Parathyroid adenoma (tissue), 2 donors: ENCODE measurements at regions not wholly inside any gene's neighbourhood (a gene's known extent, or its start where the extent isn't known, plus 50 kb on each side); places are given as distances from the start of the nearest gene placed in this dataset.
"Not testable (repeated sequence)": the region's sequence is repeated elsewhere in the genome, so short reads cannot be mapped to it uniquely, and the experiment has no call there.

Source experiments
- H2AFZ ChIP-seq: fragments of 300-600 bp; sonication (generic); one replicate; pipeline ENCODE4 v1.7.0; 2017; ENCODE audit warnings: antibody characterized with exemption, mild to moderate bottlenecking
- H3K27ac ChIP-seq: fragments of 300-600 bp; sonication (generic); one replicate; pipeline ENCODE4 v1.7.0; 2017
- H3K27me3 ChIP-seq: fragments of 300-600 bp; sonication (generic); one replicate; pipeline ENCODE4 v1.7.0; 2017; ENCODE audit warnings: low read length; ENCODE audit not compliant: control insufficient read depth, insufficient read depth
- H3K36me3 ChIP-seq: fragments of 300-600 bp; sonication (generic); one replicate; pipeline ENCODE4 v1.7.0; 2017; ENCODE audit warnings: low read length; ENCODE audit not compliant: control insufficient read depth, insufficient read depth
- H3K4me1 ChIP-seq: fragments of 300-600 bp; sonication (generic); one replicate; pipeline ENCODE4 v1.7.0; 2017; ENCODE audit warnings: control low read depth
- H3K4me2 ChIP-seq: fragments of 300-600 bp; sonication (generic); one replicate; pipeline ENCODE4 v1.7.0; 2017; ENCODE audit warnings: low read length
- H3K4me3 ChIP-seq: fragments of 300-600 bp; sonication (generic); one replicate; pipeline ENCODE4 v1.7.0; 2017; ENCODE audit warnings: low read depth, low read length
- H3K79me2 ChIP-seq: fragments of 300-600 bp; sonication (generic); one replicate; pipeline ENCODE4 v1.7.0; 2017; ENCODE audit warnings: control low read depth
- H3K9ac ChIP-seq: fragments of 300-600 bp; sonication (generic); one replicate; pipeline ENCODE4 v1.7.0; 2017; ENCODE audit warnings: mild to moderate bottlenecking
- H3K9me3 ChIP-seq: fragments of 300-600 bp; sonication (generic); one replicate; pipeline ENCODE4 v1.7.0; 2017; ENCODE audit warnings: low read length; ENCODE audit not compliant: control insufficient read depth
- TF ChIP-seq, protein P1 (sequence below): fragments of 300-600 bp; sonication (generic); IDR thresholded peaks from one replicate; pipeline ENCODE4 v1.7.0; 2017; ENCODE audit warnings: antibody characterized with exemption, mild to moderate bottlenecking
- donor health status: primary hyperparathyroidism.

DNA sequence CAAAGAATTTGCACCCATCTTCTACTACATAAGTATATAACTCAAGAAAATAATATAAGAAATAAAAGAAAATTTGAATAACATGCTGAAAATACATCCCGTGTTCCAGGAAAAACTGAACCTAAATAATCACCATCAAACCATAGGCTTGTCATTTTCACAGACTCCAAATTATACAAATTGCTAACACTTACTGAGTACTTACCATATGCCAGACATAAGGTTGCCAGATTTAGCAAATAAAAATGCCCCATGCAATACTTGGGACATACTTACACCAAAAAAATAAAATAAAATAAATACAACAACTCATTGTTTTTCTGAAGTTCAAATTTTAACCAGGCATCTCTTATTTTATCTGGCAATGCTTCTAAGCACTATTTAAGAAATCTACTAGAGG is 760.4 kb upstream of the SEMA6D start:
- no peaks in the 10 kb centered on the region for H3K9me3 ChIP-seq
- TF ChIP-seq, protein P1, sequence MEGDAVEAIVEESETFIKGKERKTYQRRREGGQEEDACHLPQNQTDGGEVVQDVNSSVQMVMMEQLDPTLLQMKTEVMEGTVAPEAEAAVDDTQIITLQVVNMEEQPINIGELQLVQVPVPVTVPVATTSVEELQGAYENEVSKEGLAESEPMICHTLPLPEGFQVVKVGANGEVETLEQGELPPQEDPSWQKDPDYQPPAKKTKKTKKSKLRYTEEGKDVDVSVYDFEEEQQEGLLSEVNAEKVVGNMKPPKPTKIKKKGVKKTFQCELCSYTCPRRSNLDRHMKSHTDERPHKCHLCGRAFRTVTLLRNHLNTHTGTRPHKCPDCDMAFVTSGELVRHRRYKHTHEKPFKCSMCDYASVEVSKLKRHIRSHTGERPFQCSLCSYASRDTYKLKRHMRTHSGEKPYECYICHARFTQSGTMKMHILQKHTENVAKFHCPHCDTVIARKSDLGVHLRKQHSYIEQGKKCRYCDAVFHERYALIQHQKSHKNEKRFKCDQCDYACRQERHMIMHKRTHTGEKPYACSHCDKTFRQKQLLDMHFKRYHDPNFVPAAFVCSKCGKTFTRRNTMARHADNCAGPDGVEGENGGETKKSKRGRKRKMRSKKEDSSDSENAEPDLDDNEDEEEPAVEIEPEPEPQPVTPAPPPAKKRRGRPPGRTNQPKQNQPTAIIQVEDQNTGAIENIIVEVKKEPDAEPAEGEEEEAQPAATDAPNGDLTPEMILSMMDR = no peak
- H3K27ac ChIP-seq = no peak overlapping the region
- no peak overlapping the region for H3K4me2 ChIP-seq
- no peaks in the 10 kb centered on the region for H3K36me3 ChIP-seq
- H3K4me3 ChIP-seq = no peak overlapping the region
- H3K4me1 ChIP-seq = no peaks in the 10 kb centered on the region
- H3K9ac ChIP-seq = no peak overlapping the region
- no peaks in the 10 kb centered on the region for H3K79me2 ChIP-seq
- H3K27me3 ChIP-seq = no peaks in the 10 kb centered on the region
- H2AFZ ChIP-seq = no peak overlapping the region

DNA sequence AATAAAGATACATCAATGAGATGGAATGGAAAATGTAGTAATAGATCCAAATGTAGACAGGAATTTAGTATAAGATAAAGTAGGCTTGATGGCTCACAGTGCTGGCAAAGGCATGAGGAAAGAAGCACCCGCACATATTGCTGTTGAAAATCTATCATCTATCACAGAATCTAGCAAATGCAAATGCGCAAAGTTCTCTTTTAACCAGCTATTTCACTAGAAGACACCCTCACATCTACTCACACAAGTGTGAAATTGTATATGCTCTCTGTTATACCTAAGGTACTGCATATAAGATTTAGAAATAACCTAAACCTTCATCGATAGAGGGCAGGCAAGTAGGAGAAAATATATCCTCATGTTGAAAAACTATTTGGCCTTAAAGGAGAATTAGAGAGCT is 756.7 kb upstream of the SEMA6D start:
- Histone ChIP-seq H2AFZ (no peak overlapping the region), H3K27ac (no peak overlapping the region), H3K79me2 (no peaks in the 10 kb centered on the region), H3K4me2 (no peak overlapping the region), H3K27me3 (no peaks in the 10 kb centered on the region), H3K9me3 (no peaks in the 10 kb centered on the region), H3K9ac (no peak overlapping the region), H3K4me1 (no peaks in the 10 kb centered on the region), H3K36me3 (no peaks in the 10 kb centered on the region), H3K4me3 (no peak overlapping the region)
- TF ChIP-seq, protein P1 = no peak

DNA sequence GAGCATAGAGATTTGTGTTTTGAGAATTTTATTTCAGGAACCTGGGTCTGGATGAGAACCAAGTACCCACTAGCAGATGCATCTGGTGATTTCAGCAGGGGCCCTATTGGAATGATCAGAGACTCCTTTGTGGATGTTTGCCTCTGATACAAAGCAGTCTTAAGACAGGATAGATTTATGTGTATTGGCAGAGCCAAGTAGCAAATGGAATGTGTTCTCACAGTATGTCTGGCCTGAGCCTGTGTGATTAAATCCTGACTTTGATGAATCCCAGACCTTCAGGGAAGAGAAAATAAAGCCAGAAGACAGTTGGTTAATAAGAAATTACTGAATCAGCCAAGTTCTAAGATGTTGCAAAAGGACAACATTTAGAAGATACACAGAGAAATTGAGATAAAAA is 755.5 kb upstream of the SEMA6D start:
- Histone ChIP-seq H3K9ac (no peak overlapping the region), H3K79me2 (no peaks in the 10 kb centered on the region), H3K27me3 (no peaks in the 10 kb centered on the region)

DNA sequence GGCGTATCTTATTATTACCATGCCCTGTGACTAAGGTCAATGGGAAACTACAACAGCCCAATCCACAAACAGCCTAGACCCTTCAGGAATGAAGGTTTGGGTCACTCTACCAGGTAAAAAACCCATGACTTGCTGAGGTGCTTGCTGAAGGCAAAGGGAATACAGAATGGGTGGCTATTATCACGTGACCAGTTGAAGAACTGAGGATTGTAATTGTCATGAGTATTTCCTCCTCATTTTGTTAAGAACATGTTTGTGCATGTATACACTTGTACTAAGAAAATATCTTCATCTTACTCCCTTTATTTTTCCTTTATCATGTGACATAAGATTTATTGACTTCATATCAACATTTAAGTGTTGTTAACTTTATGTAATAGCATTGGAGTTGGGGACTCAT is 729.2 kb upstream of the SEMA6D start:
- H3K27ac ChIP-seq, H3K27me3 ChIP-seq, H3K36me3 ChIP-seq, H3K79me2 ChIP-seq, H2AFZ ChIP-seq, H3K9ac ChIP-seq, H3K9me3 ChIP-seq, H3K4me1 ChIP-seq, H3K4me3 ChIP-seq, H3K4me2 ChIP-seq: not testable (repeated sequence)

More for the DNA sequence above, 755.5 kb upstream of the SEMA6D start:
- H3K36me3 ChIP-seq = no peaks in the 10 kb centered on the region
- no peaks in the 10 kb centered on the region for H3K4me1 ChIP-seq
- TF ChIP-seq, protein P1 = no peak
- H3K27ac ChIP-seq = no peak overlapping the region
- H3K4me3 ChIP-seq = no peak overlapping the region
- H3K9me3 ChIP-seq = no peaks in the 10 kb centered on the region
- H2AFZ ChIP-seq = no peak overlapping the region
- no peak overlapping the region for H3K4me2 ChIP-seq

DNA sequence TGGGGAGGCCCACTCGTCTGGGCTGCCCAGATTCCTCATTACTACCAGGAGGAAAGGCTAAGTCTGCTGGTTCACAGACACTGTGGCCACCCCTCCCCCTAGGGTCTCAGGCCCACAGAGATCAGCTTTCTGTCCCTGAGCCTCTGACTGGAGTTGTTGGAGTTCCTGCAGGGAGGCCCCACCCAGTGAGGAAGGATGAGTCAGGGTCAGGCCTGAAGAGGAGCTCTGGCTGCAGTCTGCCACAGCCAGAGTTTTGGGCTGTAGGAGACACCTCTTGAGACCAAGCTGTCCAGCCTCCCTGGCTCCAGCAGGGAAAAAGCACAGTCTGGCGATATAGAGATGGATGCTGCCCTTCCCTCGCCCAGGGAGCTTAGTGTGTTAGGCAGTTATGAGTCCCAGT is 720.9 kb upstream of the SEMA6D start:
- Histone ChIP-seq H3K9ac (no peak overlapping the region), H3K9me3 (no peaks in the 10 kb centered on the region), H3K36me3 (no peaks in the 10 kb centered on the region), H3K27me3 (no peaks in the 10 kb centered on the region), H3K79me2 (no peaks in the 10 kb centered on the region), H3K4me2 (no peak overlapping the region), H2AFZ (no peak overlapping the region), H3K4me3 (no peak overlapping the region), H3K27ac (no peak overlapping the region), H3K4me1 (no peaks in the 10 kb centered on the region)
- TF ChIP-seq, protein P1 = no peak
